Panc1 (cell line): ENCODE measurements at regions not wholly inside any gene's neighbourhood (a gene's known extent, or its start where the extent isn't known, plus 50 kb on each side); places are given as distances from the start of the nearest gene placed in this dataset.

Source experiments
- ATAC-seq: fragments of 200-7000 bp; cut with Tn5 transposase; 2 replicates; pipeline ENCODE4 v1.9.1; 2020; ENCODE audit warnings: mild to moderate bottlenecking, moderate library complexity
- BruUV-seq: library from RNA; stranded (reverse); fragments of 400-500 nt; replicated peaks from 2 replicates; lab custom pipeline; 2021; lab: Mats Ljungman, UMichigan
- CTCF ChIA-PET: fragments of 300-600 bp; sonication (Branson Sonifier 250); formaldehyde crosslinking; loops from one replicate; lab custom pipeline; 2022; ENCODE audit warnings: antibody characterized with exemption; lab: Charles Lee
- POLR2A ChIA-PET: fragments of 300-600 bp; sonication (Branson Sonifier 250); formaldehyde crosslinking; loops from one replicate; lab custom pipeline; 2022; ENCODE audit warnings: antibody characterized with exemption; lab: Charles Lee
- DNase-seq: peaks from one replicate; pipeline ENCODE4 v3.0.0-alpha.2; 2010; ENCODE audit warnings: low read depth, low spot score
- H3K27ac ChIP-seq: 2 replicates; pipeline ENCODE4 v1.5.1; 2011; ENCODE audit warnings: mild to moderate bottlenecking, low read length, inconsistent platforms
- H3K27me3 ChIP-seq: fragments of 200-500 bp; sonication (Bioruptor generic); 2 replicates; pipeline ENCODE4 v1.6.0; 2014; ENCODE audit warnings: low read length, inconsistent platforms; ENCODE audit not compliant: control insufficient read depth, insufficient read depth
- H3K36me3 ChIP-seq: fragments of 200-500 bp; sonication (Bioruptor generic); 2 replicates; pipeline ENCODE4 v1.5.1; 2014; ENCODE audit warnings: inconsistent platforms, mild to moderate bottlenecking, low read length, moderate library complexity; ENCODE audit not compliant: control insufficient read depth, insufficient read depth
- H3K4me1 ChIP-seq: 2 replicates; pipeline ENCODE4 v1.5.1; 2011; ENCODE audit warnings: inconsistent platforms, mild to moderate bottlenecking, low read length, moderate library complexity; ENCODE audit not compliant: control insufficient read depth, insufficient read depth
- H3K4me3 ChIP-seq, 2 experiments: 2 replicates each; pipeline ENCODE4 v1.5.1; 2011 to 2012; ENCODE audit warnings: low read depth in 2 of 2, low read length in 2 of 2, mild to moderate bottlenecking in 2 of 2, inconsistent platforms in 1 of 2, moderate library complexity in 1 of 2
- H3K9me3 ChIP-seq: fragments of 200-500 bp; sonication (Bioruptor generic); 2 replicates; pipeline ENCODE4 v1.5.1; 2014; ENCODE audit warnings: low read depth, mild to moderate bottlenecking, inconsistent platforms, low read length, moderate library complexity; ENCODE audit not compliant: control insufficient read depth, insufficient read depth
- CTCF ChIP-seq: fragments of 450-650 bp; IDR thresholded peaks from 2 replicates; pipeline ENCODE4 v1.5.1; 2017; ENCODE audit warnings: mild to moderate bottlenecking
- POLR2AphosphoS5 ChIP-seq: IDR thresholded peaks from 2 replicates; pipeline ENCODE4 v1.6.1; 2012; ENCODE audit warnings: mild to moderate bottlenecking, low read depth, low read length, moderate library complexity
- REST ChIP-seq, 2 experiments: IDR thresholded peaks; 2 replicates each; pipeline ENCODE4 v1.6.1; 2011 to 2012; ENCODE audit warnings: low read depth in 2 of 2, control low read depth in 1 of 2, low read length in 1 of 2, mild to moderate bottlenecking in 1 of 2, moderate library complexity in 1 of 2; ENCODE audit not compliant: insufficient read depth in 1 of 2
- SIN3A ChIP-seq: IDR thresholded peaks from 2 replicates; pipeline ENCODE4 v1.6.1; 2012; ENCODE audit warnings: low read depth, mild to moderate bottlenecking, low read length, moderate library complexity, borderline replicate concordance; ENCODE audit not compliant: insufficient read depth
- TCF7L2 ChIP-seq: IDR thresholded peaks from 2 replicates; pipeline ENCODE4 v1.6.1; 2011; ENCODE audit warnings: mild to moderate bottlenecking, low read depth, low read length, inconsistent platforms
- in situ Hi-C: cut with HindIII; loops from 2 replicates; pipeline ENCODE4 v1.10.0; 2016; ENCODE audit warnings: low sequenced_read_pairs, low pct_unique_long_range_greater_than_20kb
- intact Hi-C: fragments of 100-400 bp; cut with micrococcal nuclease; formaldehyde crosslinking; loops from one replicate; pipeline ENCODE4 v1.10.0; 2022; ENCODE audit not compliant: unreplicated experiment

- DNase-seq (no peak), ATAC-seq (no peak)
- in situ Hi-C loops: no loop called here
- H3K36me3 ChIP-seq: no peaks in the 10 kb centered on the region
- BruUV-seq: no TSS peak
- POLR2A ChIA-PET: no interaction called here
- H3K4me1 ChIP-seq: no peaks in the 10 kb centered on the region
- H3K27ac ChIP-seq: no peak overlapping the region
- no peak for TF ChIP-seq REST (IDR thresholded peaks at IDR 0.05; ENCODE audit: insufficient read depth in 1 of 2, low read depth in 2 of 2, low read length in 1 of 2)
- no peak for TF ChIP-seq CTCF
- TF ChIP-seq POLR2AphosphoS5: no peak
- TF ChIP-seq SIN3A: no peak
- TF ChIP-seq TCF7L2: no peak
- intact Hi-C loops: no loop called here
- H3K27me3 ChIP-seq: no peaks in the 10 kb centered on the region
- H3K9me3 ChIP-seq: no peaks in the 10 kb centered on the region
- H3K4me3 ChIP-seq: no peak overlapping the region
- CTCF ChIA-PET: no interaction called here
These were observed 174.8 kb downstream of the ACTL7B start for GRCh38 chr9:108680946-108681345.

- Histone ChIP-seq H3K36me3 (no peaks in the 10 kb centered on the region), H3K4me3 (no peak overlapping the region), H3K9me3 (no peaks in the 10 kb centered on the region), H3K27ac (no peak overlapping the region), H3K27me3 (no peaks in the 10 kb centered on the region), H3K4me1 (no peaks in the 10 kb centered on the region)
- intact Hi-C loops: no loop called here
- DNase-seq (no peak), ATAC-seq (no peak)
- TF ChIP-seq POLR2AphosphoS5: no peak
- no peak for TF ChIP-seq TCF7L2
- TF ChIP-seq CTCF: no peak
- TF ChIP-seq REST (IDR thresholded peaks at IDR 0.05; ENCODE audit: insufficient read depth in 1 of 2, low read depth in 2 of 2, low read length in 1 of 2): no peak
- no peak for TF ChIP-seq SIN3A
- ChIA-PET POLR2A (no interaction called here), CTCF (no interaction called here)
- no TSS peak for BruUV-seq
- in situ Hi-C loops: no loop called here
These were observed 178.0 kb downstream of the ACTL7B start for GRCh38 chr9:108677776-108678175.
